ENCODE measurements at regions not wholly inside any gene's neighbourhood (a gene's known extent, or its start where the extent isn't known, plus 50 kb on each side); places are given as distances from the start of the nearest gene placed in this dataset.

DNA sequence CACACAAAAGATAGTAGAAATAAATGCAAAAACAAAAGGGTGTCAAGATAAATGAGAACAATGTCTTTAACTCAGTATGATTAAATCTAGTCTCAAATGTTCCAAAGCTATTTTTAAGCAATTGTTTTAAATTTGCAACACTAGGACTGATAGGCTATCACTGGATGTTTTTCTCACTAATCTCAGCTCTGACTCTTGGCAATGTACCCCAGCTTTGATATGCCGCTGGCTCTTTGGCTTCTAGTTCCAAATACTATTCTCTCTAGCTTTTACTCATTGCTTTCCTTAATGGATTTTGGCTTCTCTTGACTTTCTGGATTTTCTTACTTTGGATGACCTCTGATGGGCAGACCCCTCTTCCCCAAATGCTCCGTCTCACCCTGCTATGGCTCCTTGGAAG is 116.0 kb upstream of the SLC35B3 start:
- no peak overlapping the region for H3K9ac ChIP-seq (ENCODE audit: insufficient read depth, low read length, poor library complexity, severe bottlenecking)
- no peaks in the 10 kb centered on the region for H3K36me3 Mint-ChIP-seq
- H3K27ac Mint-ChIP-seq, result no peak overlapping the region

DNA sequence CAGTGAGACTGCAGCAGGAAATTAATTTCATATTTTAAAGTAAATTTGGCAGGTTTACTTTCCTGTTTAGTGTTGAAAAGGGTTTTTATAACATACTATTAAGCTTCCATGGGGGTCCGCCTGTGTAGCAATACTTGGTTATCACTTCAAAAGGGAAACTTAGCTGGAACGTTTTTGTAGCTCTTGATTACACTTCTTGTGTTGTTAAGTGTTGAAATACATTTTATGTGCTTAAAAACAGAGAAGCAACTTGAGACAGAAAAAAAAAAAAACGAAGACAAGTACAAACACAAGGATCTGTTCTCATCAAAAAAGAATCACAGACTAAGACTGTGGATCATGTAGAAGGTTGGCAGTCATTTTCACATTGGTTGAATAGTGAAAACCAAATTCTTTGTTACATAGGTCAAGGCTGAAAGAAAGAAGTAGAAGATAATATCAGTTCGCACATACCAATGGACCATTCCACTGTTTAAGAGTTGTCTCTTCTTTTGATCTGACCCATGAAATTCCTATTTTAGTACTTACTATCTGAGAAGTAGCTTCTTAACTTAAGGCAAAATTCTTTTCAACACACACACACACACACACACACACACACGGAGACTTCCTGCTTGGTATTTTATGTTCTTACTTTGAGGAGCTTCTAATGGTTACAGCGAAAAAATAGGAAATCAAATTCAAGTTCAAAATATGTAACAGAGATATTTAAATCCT is 113.9 kb upstream of the SLC35B3 start:
- no peaks in the 10 kb centered on the region for H4K20me1 ChIP-seq (ENCODE audit: insufficient read depth, low read length)
- no peak for DNase-seq
- no peaks in the 10 kb centered on the region for H3K36me3 ChIP-seq (replicated peaks in 1 of 2; ENCODE audit: control insufficient read depth in 1 of 2, insufficient read depth in 2 of 2, low read length in 2 of 2)
- no peak overlapping the region for H2AFZ ChIP-seq (ENCODE audit: insufficient read depth, low read depth, low read length, poor library complexity, severe bottlenecking)
- H3K4me3 ChIP-seq (replicated peaks in 1 of 3; ENCODE audit: low read depth in 2 of 3, low read length in 3 of 3), result no peak overlapping the region
- no peaks in the 10 kb centered on the region for H3K79me2 ChIP-seq (ENCODE audit: insufficient read depth, low read length)
- no peaks in the 10 kb centered on the region for H3K27me3 ChIP-seq (ENCODE audit: control insufficient read depth in 2 of 2, insufficient read depth in 2 of 2, low read length in 2 of 2)
- intact Hi-C loops (cut with micrococcal nuclease), result no loop called here
- no CpG with 5 or more reads among the region's 6 CpGs for WGBS (ENCODE audit: insufficient coverage)
- no peak overlapping the region for H3K4me3 Mint-ChIP-seq
- no peaks in the 10 kb centered on the region for H3K4me1 Mint-ChIP-seq
- no peaks in the 10 kb centered on the region for H3K9me3 ChIP-seq (replicated peaks in 1 of 2; ENCODE audit: control insufficient read depth in 1 of 2, insufficient read depth in 1 of 2, low read length in 2 of 2)
- H3K27me3 Mint-ChIP-seq (ENCODE audit: low read depth in 3 of 3), result peaks cover 1 to 2% (median 1%) of the 10 kb centered on the region in 3 donors
- no peak overlapping the region for H3K27ac ChIP-seq (ENCODE audit: low read depth in 1 of 2, low read length in 2 of 2)
- H3K9ac ChIP-seq (ENCODE audit: insufficient read depth, low read length, poor library complexity, severe bottlenecking), result no peak overlapping the region
- no peaks in the 10 kb centered on the region for H3K36me3 Mint-ChIP-seq
- TF ChIP-seq, protein P1, sequence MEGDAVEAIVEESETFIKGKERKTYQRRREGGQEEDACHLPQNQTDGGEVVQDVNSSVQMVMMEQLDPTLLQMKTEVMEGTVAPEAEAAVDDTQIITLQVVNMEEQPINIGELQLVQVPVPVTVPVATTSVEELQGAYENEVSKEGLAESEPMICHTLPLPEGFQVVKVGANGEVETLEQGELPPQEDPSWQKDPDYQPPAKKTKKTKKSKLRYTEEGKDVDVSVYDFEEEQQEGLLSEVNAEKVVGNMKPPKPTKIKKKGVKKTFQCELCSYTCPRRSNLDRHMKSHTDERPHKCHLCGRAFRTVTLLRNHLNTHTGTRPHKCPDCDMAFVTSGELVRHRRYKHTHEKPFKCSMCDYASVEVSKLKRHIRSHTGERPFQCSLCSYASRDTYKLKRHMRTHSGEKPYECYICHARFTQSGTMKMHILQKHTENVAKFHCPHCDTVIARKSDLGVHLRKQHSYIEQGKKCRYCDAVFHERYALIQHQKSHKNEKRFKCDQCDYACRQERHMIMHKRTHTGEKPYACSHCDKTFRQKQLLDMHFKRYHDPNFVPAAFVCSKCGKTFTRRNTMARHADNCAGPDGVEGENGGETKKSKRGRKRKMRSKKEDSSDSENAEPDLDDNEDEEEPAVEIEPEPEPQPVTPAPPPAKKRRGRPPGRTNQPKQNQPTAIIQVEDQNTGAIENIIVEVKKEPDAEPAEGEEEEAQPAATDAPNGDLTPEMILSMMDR (IDR thresholded peaks at IDR 0.05), result no peak
- no peaks in the 10 kb centered on the region for H3K4me1 ChIP-seq (ENCODE audit: control insufficient read depth in 1 of 2, insufficient read depth in 2 of 2, low read length in 2 of 2)
- H3K9me3 Mint-ChIP-seq, result peaks cover 0 to 2% (median 0%) of the 10 kb centered on the region in 7 donors
- no peak overlapping the region for H3K4me2 ChIP-seq (replicated peaks; ENCODE audit: extremely low read depth, low read length, poor library complexity, severe bottlenecking)
- no peak overlapping the region for H3K27ac Mint-ChIP-seq

More for the DNA sequence above, 116.0 kb upstream of the SLC35B3 start:
- H3K27ac ChIP-seq (ENCODE audit: low read depth in 1 of 2, low read length in 2 of 2), result no peak overlapping the region
- H3K79me2 ChIP-seq (ENCODE audit: insufficient read depth, low read length), result no peaks in the 10 kb centered on the region
- Mint-ChIP-seq H3K27me3 (ENCODE audit: low read depth in 3 of 3) (peaks cover 1 to 2% (median 1%) of the 10 kb centered on the region in 3 donors), H3K4me3 (no peak overlapping the region), H3K4me1 (no peaks in the 10 kb centered on the region), H3K9me3 (peaks cover 0 to 2% (median 0%) of the 10 kb centered on the region in 7 donors)
- DNase-seq, result no peak
- no peak overlapping the region for H3K4me2 ChIP-seq (replicated peaks; ENCODE audit: extremely low read depth, low read length, poor library complexity, severe bottlenecking)
- no peaks in the 10 kb centered on the region for H3K9me3 ChIP-seq (replicated peaks in 1 of 2; ENCODE audit: control insufficient read depth in 1 of 2, insufficient read depth in 1 of 2, low read length in 2 of 2)
- WGBS (ENCODE audit: insufficient coverage), result 100% methylated on average over 1 of the region's 2 CpGs
- intact Hi-C loops (cut with micrococcal nuclease), result no loop called here
- no peaks in the 10 kb centered on the region for H3K36me3 ChIP-seq (replicated peaks in 1 of 2; ENCODE audit: control insufficient read depth in 1 of 2, insufficient read depth in 2 of 2, low read length in 2 of 2)
- H3K4me3 ChIP-seq (replicated peaks in 1 of 3; ENCODE audit: low read depth in 2 of 3, low read length in 3 of 3), result no peak overlapping the region
- no peaks in the 10 kb centered on the region for H3K4me1 ChIP-seq (ENCODE audit: control insufficient read depth in 1 of 2, insufficient read depth in 2 of 2, low read length in 2 of 2)
- no peak overlapping the region for H2AFZ ChIP-seq (ENCODE audit: insufficient read depth, low read depth, low read length, poor library complexity, severe bottlenecking)
- TF ChIP-seq, protein P1 (IDR thresholded peaks at IDR 0.05), result no peak
- no peaks in the 10 kb centered on the region for H3K27me3 ChIP-seq (ENCODE audit: control insufficient read depth in 2 of 2, insufficient read depth in 2 of 2, low read length in 2 of 2)
- H4K20me1 ChIP-seq (ENCODE audit: insufficient read depth, low read length), result no peaks in the 10 kb centered on the region
